ENCODE measurements at regions not wholly inside any gene's neighbourhood (a gene's known extent, or its start where the extent isn't known, plus 50 kb on each side); places are given as distances from the start of the nearest gene placed in this dataset.

DNA sequence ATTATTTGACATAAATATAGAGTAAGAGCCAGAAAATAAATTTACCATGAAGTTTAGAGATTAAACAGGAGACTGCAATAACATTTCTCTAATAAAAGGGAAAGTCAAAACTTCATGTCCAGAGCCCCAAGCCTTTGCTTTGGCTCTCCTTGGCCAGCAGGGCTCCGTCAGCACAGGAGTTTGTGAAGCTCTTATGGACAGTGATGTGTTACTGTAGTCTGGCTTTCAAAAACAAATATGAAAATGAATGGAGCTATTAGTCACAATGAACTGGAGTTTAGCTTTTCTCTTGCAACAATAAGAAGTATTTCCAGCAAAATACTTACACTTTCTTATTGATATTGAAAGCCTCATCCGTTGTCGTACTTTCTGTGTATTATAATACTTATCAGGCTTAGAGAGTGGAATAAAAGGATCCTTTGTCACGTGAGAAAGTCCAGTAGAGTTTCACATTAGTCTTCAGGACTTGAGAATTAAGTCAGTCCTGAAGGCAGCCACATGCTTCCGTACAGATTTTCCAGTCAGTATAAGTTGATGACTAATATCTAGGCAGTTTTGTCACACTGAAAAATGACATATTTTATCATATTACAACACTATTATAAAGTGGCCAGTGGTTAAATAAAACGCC, 117.0 kb upstream of the PRL start:
- TF ChIP-seq POLR2A (IDR thresholded peaks at IDR 0.05; ENCODE audit: low read length) (no peak), GATA1 (IDR thresholded peaks at IDR 0.05; ENCODE audit: low read depth, low read length) (no peak)

All from erythroblast (primary cell).